Right lobe of liver (tissue), 6 donors: ENCODE measurements at regions not wholly inside any gene's neighbourhood (a gene's known extent, or its start where the extent isn't known, plus 50 kb on each side); places are given as distances from the start of the nearest gene placed in this dataset.
"Not testable (repeated sequence)": the region's sequence is repeated elsewhere in the genome, so short reads cannot be mapped to it uniquely, and the experiment has no call there.

Experiments
- ATAC-seq, 4 donors: fragments of 200-7000 bp; cut with Tn5 transposase; one replicate each; pipeline ENCODE4 v1.9.1; 2020; ENCODE audit warnings: mild to moderate bottlenecking in 4 of 4, moderate library complexity in 4 of 4
- DNase-seq, 3 donors: peaks; one replicate each; pipeline ENCODE4 v3.0.0-alpha.2; 2020
- H3K27ac ChIP-seq, 3 donors: fragments of 200-600 bp; one replicate each; pipeline ENCODE4 v1.8.0; 2022
- H3K27me3 ChIP-seq, 2 donors: fragments of 200-600 bp; one replicate each; pipeline ENCODE4 v1.8.0; 2022
- H3K36me3 ChIP-seq, 4 donors: fragments of 200-600 bp; sonication (generic) in 1 of 4; one replicate each; pipeline versions ENCODE4 v1.5.1 to v1.8.0; 2017 to 2022; ENCODE audit warnings: control low read depth in 1 of 4
- H3K4me1 ChIP-seq, 4 donors: fragments of 200-600 bp; sonication (generic) in 1 of 4; one replicate each; pipeline versions ENCODE4 v1.5.1 to v1.8.0; 2017 to 2022; ENCODE audit warnings: control low read depth in 1 of 4
- H3K4me3 ChIP-seq, 3 donors: fragments of 200-600 bp; one replicate each; pipeline ENCODE4 v1.8.0; 2022
- H3K9me3 ChIP-seq, 4 donors: fragments of 200-600 bp; sonication (generic) in 1 of 4; one replicate each; pipeline versions ENCODE4 v1.5.1 to v1.8.0; 2017 to 2022; ENCODE audit warnings: control low read depth in 1 of 4
- WGBS: methylation state at CpG from one replicate; pipeline ENCODE4 v1.1.6; 2018; ENCODE audit warnings: low coverage, low lambda C conversion rate; ENCODE audit not compliant: insufficient coverage; ENCODE audit errors: missing lambda C conversion rate; 5-methylcytosine and 5-hydroxymethylcytosine counted together
- intact Hi-C, 2 donors: fragments of 100-400 bp; cut with DNase I; formaldehyde crosslinking; loops; one replicate each; pipeline versions ENCODE4 v1.11.2 to v1.14.1; 2022
- donor health status: DM: no; HTN: yes; CAD: no.
- donor health status: DM: no; HTN: no; CAD: no.
- donor health status: DM: no; HTN: no; CAD: no.
- donor health status: DM: no; HTN: yes; CAD: no.
- donor health status: DM: no; HTN: yes; CAD: no.

DNA sequence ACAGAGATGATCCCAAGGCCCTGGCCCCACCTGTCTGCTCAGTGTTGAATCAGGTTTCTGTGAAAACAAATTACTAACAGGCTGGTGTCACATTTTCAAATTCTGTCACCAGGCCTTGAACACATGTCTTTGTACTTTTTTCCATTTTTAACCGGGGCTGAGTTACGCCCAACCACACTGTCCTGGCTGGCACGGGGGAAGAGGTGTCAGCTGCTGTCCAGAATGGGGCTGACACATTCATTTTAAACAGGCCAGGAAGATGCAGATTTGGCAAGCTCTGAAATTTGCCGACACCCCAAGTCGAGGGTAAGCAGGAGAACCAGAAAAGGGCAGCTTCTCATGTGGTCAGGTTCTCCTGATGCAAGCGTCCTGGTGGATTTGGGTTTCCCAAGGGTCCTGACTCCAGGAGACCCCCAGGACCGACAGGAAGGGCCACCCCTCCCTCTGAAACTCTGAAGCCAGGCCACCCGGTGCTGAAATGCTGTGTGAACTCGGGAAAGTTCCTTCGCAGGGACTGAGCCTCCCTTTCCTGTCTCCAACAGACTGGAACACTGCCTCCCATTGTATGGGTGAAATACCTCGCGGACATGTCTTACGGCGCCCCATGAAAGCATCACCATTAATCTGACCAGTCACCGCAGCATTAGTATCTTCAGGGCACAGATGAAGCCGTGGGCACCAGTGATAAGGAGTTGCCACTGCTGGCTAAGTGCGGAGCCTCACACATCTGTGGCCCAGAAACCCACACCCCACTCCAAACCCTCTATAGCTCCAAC, 90.5 kb upstream of the METTL9 start:
- H3K27ac ChIP-seq, H3K9me3 ChIP-seq, H3K36me3 ChIP-seq, intact Hi-C loops, H3K27me3 ChIP-seq, H3K4me3 ChIP-seq, ATAC-seq: not testable (repeated sequence)
- H3K4me1 ChIP-seq: peaks cover 0 to 34% (median 18%) of the 10 kb centered on the region in 4 donors
- 67% methylated on average over 12 of the region's 17 CpGs for WGBS
- DNase-seq: peak in 1 of 3 donors; percentile 45

DNA sequence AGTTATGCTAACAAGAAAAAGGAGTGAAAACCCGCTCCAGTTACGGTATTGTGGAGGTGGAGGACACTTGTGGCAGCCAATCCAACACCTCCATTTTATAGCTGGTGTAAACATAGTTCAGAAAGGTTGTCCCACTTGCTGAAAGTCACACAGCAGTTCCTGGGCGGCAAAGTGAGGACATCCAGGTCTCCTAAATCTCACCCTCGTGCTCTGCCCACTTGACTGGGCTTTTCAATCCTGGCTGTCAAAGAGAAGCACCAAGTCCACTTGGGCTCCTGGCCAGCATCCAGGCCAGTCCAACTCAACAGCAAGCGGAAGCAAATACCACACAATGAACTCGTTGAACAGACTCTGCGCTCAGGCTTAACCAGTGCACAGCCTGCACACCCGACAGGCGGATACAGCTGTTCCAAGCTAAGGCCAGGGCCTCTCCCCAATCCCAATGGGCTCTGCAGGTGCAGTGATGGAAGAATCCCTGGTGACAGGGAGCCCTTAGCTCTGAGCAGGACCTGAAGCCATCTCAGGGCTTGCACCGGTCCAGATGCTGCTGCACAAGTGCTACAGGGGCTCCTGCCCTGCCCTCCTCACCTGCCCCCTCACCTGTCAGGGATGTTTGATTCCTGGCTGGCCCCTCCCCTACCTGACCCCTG, 89.8 kb upstream of the METTL9 start:
- DNase-seq: peak in 2 of 3 donors; percentile 57 to 58
- peak; percentile 31 to 51 (median 44) for ATAC-seq
- H3K9me3 ChIP-seq, intact Hi-C loops, H3K27me3 ChIP-seq, H3K4me3 ChIP-seq, H3K36me3 ChIP-seq: not testable (repeated sequence)
- 51% methylated on average over 7 of the region's 10 CpGs for WGBS
- Histone ChIP-seq H3K27ac (peak overlapping the region in 1 of 3 donors; percentile 47), H3K4me1 (peaks cover 0 to 38% (median 18%) of the 10 kb centered on the region in 4 donors)

DNA sequence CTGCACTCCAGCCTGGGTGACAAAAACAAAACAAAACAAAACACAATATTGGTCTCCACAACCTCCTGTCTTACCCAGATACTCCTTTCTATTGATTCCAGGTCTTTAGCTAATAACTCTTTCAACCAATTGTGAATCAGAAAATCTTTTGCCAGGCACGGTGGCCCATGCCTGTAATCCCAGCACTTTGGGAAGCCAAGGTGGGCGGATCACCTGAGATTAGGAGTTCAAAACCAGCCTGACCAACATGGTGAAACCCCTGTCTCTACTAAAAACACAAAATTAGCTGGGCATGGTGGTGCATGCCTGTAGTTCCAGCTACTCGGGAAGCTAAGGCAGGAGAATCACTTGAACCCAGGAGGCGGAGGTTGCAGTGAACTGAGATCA, 88.5 kb upstream of the METTL9 start:
- ATAC-seq, H3K36me3 ChIP-seq, H3K9me3 ChIP-seq, H3K4me3 ChIP-seq, intact Hi-C loops, H3K27me3 ChIP-seq: not testable (repeated sequence)
- WGBS: 77% methylated on average over 4 of the region's 4 CpGs
- Histone ChIP-seq H3K4me1 (peaks cover 0 to 38% (median 18%) of the 10 kb centered on the region in 4 donors), H3K27ac (peak overlapping the region in 1 of 3 donors; percentile 24)
- DNase-seq: peak in 1 of 3 donors; percentile 33

DNA sequence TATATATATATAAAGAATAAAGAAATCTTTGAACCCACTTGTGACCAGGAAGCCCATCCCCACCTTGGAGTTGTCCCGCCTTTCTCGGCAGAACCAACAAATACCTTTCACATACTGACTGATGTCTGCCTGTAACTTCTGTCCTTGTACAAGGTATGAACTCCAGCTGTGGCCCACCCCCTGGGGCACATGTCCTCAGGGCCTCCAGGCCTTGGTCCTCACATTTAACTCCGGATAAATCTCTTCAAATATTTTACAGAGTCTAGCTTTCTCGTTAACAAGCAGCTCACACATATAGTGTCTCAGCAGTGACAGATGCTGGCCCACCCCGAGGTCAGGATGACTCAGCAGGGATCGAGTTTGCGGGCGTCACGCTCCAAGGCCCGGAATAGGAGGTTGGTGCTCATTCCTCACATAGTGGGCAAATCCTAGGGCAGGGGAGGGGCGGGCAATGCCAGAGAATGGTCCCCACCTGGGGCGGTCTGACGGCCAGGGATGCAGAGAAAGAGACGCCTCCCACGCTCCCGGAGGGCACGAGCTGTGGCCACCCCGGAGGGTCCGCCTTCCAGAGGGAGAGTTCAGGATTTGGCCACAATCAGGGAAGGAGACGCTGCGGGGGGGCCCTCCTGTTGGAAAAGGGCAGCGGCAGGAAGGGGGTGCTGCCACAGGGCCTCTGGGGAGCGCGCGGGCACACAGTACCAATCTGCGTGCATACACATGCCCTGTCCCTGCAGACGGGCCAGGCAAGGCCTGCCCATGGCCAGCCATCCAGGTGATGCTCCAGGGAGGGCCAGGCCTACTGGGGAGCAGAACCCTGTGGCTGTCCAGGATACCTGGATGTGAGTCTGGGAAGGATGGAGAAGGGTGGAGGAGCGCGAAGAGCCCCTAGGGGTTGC, 87.8 kb upstream of the METTL9 start:
- whole genome bisulfite sequencing: 64% methylated on average over 24 of the region's 29 CpGs
- H3K4me3 ChIP-seq, H3K36me3 ChIP-seq, H3K9me3 ChIP-seq, H3K27me3 ChIP-seq, intact Hi-C loops: not testable (repeated sequence)
- DNase-seq (peak in 2 of 3 donors; percentile 56 to 62), ATAC-seq (peak in 2 of 4 donors; percentile 0 to 14)
- Histone ChIP-seq H3K27ac (peak overlapping the region in 1 of 3 donors; percentile 52), H3K4me1 (peaks cover 0 to 38% (median 18%) of the 10 kb centered on the region in 4 donors)

DNA sequence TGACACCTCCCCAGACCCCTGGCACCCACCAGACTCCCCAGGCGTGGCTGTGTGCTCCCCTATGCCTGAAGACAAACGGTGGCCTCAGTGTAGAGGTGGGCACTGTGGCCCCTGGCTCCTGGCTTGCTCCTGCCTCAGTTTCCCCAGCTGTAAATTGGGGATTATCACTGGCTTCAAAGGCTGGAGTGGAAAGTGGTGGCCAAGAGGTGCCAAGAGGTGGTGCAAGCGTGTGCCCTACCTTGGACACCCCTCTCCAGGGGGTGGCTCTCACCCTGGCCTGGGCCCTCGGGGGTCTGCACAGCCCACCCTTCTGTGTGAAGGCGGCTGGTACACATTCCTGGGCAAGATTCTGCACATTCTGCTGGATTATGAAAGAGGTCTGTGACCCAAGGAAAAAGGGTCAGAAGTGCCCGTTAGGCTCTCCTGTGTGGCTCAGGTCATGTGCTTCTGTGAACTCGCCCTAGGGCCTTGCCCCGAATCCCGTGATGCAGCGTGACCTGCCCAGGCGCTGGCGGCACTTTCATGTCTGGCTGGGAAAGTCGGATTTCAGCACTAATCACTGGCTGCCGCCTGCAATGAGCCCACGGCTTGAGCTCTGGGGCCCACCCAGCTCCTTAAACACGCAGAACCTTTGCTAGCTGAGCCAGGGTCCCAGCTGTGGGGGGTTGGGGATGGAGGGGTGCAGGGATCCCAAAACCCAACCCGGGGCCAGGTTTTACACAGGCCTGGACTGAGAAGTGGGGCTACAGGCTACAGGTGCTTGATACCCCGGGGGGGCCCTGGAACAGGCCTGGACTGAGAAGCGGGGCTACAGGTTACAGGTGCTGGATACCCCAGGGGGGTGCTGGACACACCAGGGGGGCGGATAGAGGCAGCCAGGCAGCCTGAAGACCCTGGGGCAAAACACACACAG, 86.8 kb upstream of the METTL9 start:
- peaks cover 0 to 38% (median 18%) of the 10 kb centered on the region in 4 donors for H3K4me1 ChIP-seq
- H3K36me3 ChIP-seq, H3K4me3 ChIP-seq, H3K9me3 ChIP-seq, intact Hi-C loops, H3K27me3 ChIP-seq: not testable (repeated sequence)
- DNase-seq (peak; percentile 74 to 97 (median 96)), ATAC-seq (peak; percentile 75 to 84 (median 81))
- WGBS: 37% methylated on average over 16 of the region's 20 CpGs
- peak overlapping the region in 2 of 3 donors; percentile 28 to 52 for H3K27ac ChIP-seq

DNA sequence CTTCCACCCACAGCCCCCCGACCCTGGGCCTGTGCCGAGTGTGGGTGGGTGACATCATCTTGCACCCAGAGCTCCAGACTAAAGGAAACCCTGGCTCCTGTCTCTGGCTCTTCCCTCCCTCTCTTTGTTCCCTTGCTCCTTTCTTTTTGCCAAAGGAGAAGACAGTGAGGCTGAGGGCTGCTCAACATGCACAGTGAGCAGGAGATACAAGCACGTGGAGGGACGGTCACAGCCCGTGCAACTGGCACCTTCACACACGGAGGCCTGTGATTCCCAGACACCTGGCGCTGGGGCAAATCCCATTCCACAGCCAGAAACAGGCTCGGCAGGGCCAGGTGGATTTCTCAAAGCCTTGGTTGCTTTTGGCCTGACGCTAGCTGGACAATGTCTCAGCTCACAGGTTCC, 86.0 kb upstream of the METTL9 start:
- H3K4me3 ChIP-seq, H3K27me3 ChIP-seq, H3K36me3 ChIP-seq, intact Hi-C loops, H3K9me3 ChIP-seq: not testable (repeated sequence)
- Histone ChIP-seq H3K27ac (peak overlapping the region in 1 of 3 donors; percentile 52), H3K4me1 (peaks cover 0 to 38% (median 18%) of the 10 kb centered on the region in 4 donors)
- ATAC-seq: peak in 2 of 4 donors; percentile 0 to 3
- 36% methylated on average over 9 of the region's 9 CpGs for WGBS
- peak in 1 of 3 donors; percentile 50 for DNase-seq

DNA sequence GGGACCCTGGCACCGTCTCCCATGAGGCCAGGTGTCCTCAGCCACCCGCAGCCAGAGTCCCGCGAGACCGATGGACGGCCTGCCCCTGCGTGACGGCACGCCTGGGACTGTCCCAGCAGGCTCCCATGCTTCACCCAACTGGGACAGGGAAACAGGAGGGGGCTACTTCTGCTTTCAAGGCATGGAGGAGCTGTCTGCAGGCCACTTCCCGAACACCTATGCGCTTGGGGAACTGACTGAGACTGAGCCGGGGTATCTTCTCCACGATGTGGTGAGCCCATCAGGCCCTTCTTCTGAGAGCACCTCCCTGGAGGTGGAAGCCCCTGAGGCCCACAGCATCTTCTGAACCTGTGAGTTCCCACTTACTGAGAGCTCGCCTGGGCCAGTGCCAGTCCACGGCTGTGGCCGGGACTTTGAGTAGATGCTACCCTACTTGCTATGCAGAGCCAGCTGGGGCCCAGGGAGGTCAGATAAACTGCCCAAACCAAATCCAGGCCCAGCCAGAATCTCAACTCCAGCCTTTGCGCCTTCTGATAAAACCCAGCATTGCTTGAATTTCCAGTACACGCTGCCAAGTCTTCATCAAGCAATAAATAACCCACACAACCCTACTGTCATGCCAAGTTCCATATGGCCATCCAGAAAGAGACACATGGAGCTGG, 85.4 kb upstream of the METTL9 start:
- H3K4me1 ChIP-seq: peaks cover 0 to 38% (median 18%) of the 10 kb centered on the region in 4 donors
- H3K27ac ChIP-seq: not testable (repeated sequence)

DNA sequence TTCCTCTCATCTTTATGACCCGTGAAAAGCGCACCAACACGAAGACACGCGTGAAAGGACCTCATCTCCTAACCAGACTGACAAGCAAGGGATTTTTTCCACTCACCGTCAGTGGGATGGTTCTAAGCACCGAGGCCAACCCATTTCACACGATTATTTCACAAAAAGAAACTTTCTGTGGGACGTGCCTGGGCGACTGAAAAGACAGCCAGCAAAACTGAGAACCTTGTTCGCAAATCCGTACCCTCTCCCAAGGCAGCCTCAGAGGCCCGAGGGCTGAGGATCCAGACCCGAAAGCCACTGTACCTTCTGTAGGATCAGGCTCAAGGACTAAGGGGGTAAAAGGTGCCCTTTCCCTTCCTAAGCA, 84.9 kb upstream of the METTL9 start:
- intact Hi-C loops, H3K27ac ChIP-seq, DNase-seq, H3K27me3 ChIP-seq, H3K9me3 ChIP-seq, H3K36me3 ChIP-seq, ATAC-seq, H3K4me3 ChIP-seq: not testable (repeated sequence)
- 89% methylated on average over 13 of the region's 14 CpGs for WGBS
- H3K4me1 ChIP-seq: peaks cover 0 to 35% (median 17%) of the 10 kb centered on the region in 4 donors

More for the DNA sequence above, 85.4 kb upstream of the METTL9 start:
- DNase-seq: peak in 1 of 3 donors; percentile 62
- H3K9me3 ChIP-seq, H3K36me3 ChIP-seq, intact Hi-C loops, H3K4me3 ChIP-seq, H3K27me3 ChIP-seq, ATAC-seq: not testable (repeated sequence)
- WGBS: 63% methylated on average over 5 of the region's 18 CpGs

DNA sequence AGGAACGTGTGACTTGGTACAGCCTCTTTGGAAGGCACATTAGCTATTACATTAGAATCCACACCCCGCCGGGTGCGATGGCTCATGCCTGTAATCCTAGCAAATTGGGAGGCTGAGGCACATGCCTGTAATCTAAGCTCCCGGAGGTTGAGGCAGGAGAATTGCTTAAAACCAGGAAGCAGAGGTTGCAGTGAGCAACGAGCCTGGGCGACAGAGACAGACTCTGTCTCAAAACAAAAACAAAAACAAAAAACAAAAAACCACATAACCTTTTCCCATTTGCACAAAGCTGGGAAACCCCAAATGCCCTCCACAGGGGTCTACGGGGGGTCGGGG, 82.7 kb upstream of the METTL9 start:
- WGBS: 33% methylated on average over 7 of the region's 9 CpGs
- H3K27ac ChIP-seq: not testable (repeated sequence)

DNA sequence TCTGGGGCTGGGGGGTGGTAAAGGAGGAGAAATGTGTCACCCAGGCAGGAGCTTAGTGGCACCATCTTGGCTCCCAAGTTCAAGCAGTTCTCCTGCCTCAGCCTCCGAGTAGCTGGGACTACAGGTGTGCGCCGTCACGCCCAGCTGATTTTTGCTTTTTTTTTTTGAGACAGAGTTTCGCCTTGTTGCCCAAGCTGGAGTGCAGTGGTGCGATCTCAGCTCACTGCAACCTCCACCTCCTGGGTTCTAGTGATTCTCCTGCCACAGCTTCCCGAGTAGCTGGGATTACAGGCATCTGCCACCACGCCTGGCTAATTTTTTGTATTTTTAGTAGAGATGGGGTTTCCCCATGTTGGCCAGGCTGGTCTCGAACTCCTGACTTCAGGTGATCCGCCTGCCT, 82.1 kb upstream of the METTL9 start:
- DNase-seq, H3K4me3 ChIP-seq, H3K36me3 ChIP-seq, ATAC-seq, H3K27me3 ChIP-seq, H3K27ac ChIP-seq, H3K9me3 ChIP-seq, intact Hi-C loops: not testable (repeated sequence)
- H3K4me1 ChIP-seq: peaks cover 0 to 11% (median 4%) of the 10 kb centered on the region in 4 donors
- 73% methylated on average over 7 of the region's 10 CpGs for WGBS

More for the DNA sequence above, 82.7 kb upstream of the METTL9 start:
- H3K9me3 ChIP-seq, ATAC-seq, DNase-seq, H3K36me3 ChIP-seq, H3K4me3 ChIP-seq, intact Hi-C loops, H3K27me3 ChIP-seq: not testable (repeated sequence)
- peaks cover 0 to 17% (median 8%) of the 10 kb centered on the region in 4 donors for H3K4me1 ChIP-seq
